ENCODE measurements at regions not wholly inside any gene's neighbourhood (a gene's known extent, or its start where the extent isn't known, plus 50 kb on each side); places are given as distances from the start of the nearest gene placed in this dataset.

- Histone ChIP-seq H3K79me1 (ENCODE audit: low read length) (no peaks in the 10 kb centered on the region), H4K12ac (ENCODE audit: low read depth, low read length) (no peak overlapping the region), H3K4me2 (ENCODE audit: low read length) (no peak overlapping the region), H3K27me3 (ENCODE audit: insufficient read depth, low read length) (no peaks in the 10 kb centered on the region), H2AK5ac (ENCODE audit: low read length) (no peak overlapping the region), H3K9me3 (ENCODE audit: insufficient read depth, low read depth, low read length) (peaks cover 2% of the 10 kb centered on the region), H3K4ac (ENCODE audit: low read depth, low read length) (no peak overlapping the region), H3K4me1 (ENCODE audit: control insufficient read depth in 1 of 2, insufficient read depth in 2 of 2, low read length in 2 of 2) (no peaks in the 10 kb centered on the region), H4K91ac (ENCODE audit: low read depth, low read length) (no peak overlapping the region), H3K36me3 (ENCODE audit: control insufficient read depth in 1 of 2, insufficient read depth in 2 of 2, low read length in 2 of 2) (no peaks in the 10 kb centered on the region), H3K4me3 (ENCODE audit: low read depth, low read length) (no peak overlapping the region), H3K79me2 (ENCODE audit: control insufficient read depth, insufficient read depth, low read length, poor library complexity) (no peaks in the 10 kb centered on the region), H3K23ac (ENCODE audit: low read length) (no peak overlapping the region), H2BK12ac (ENCODE audit: low read length) (no peak overlapping the region), H3K9ac (ENCODE audit: low read length) (no peak overlapping the region), H3K27ac (ENCODE audit: low read depth, low read length) (no peak overlapping the region), H2AFZ (ENCODE audit: insufficient read depth, low read length, poor library complexity) (no peak overlapping the region), H4K8ac (ENCODE audit: low read depth, low read length) (no peak overlapping the region), H2BK120ac (ENCODE audit: insufficient read depth, low read length, poor library complexity) (no peak overlapping the region), H3K18ac (ENCODE audit: low read length) (no peak overlapping the region), H2BK5ac (ENCODE audit: low read depth, low read length, poor library complexity) (no peak overlapping the region), H3K14ac (ENCODE audit: low read length) (no peak overlapping the region)
- peak; percentile 20 to 70 for DNase-seq
- no CpG with 5 or more reads among the region's 3 CpGs for WGBS (ENCODE audit: extremely low coverage, insufficient coverage, insufficient read length)
These were observed 200.5 kb downstream of the PABPC4L start for GRCh38 chr4:134001057-134001456.

GRCh38 chr4:133997436-133997835 is 204.2 kb downstream of the PABPC4L start:
- Histone ChIP-seq H3K79me1 (ENCODE audit: low read length) (no peaks in the 10 kb centered on the region), H4K8ac (ENCODE audit: low read depth, low read length) (no peak overlapping the region), H3K4ac (ENCODE audit: low read depth, low read length) (no peak overlapping the region), H2BK5ac (ENCODE audit: low read depth, low read length, poor library complexity) (no peak overlapping the region), H3K4me2 (ENCODE audit: low read length) (no peak overlapping the region), H4K91ac (ENCODE audit: low read depth, low read length) (no peak overlapping the region), H3K14ac (ENCODE audit: low read length) (no peak overlapping the region), H2BK120ac (ENCODE audit: insufficient read depth, low read length, poor library complexity) (no peak overlapping the region), H2AFZ (ENCODE audit: insufficient read depth, low read length, poor library complexity) (no peak overlapping the region), H3K18ac (ENCODE audit: low read length) (no peak overlapping the region), H3K27ac (ENCODE audit: low read depth, low read length) (no peak overlapping the region), H3K23ac (ENCODE audit: low read length) (no peak overlapping the region), H3K4me3 (ENCODE audit: low read depth, low read length) (no peak overlapping the region), H3K9me3 (ENCODE audit: insufficient read depth, low read depth, low read length) (peaks cover 2% of the 10 kb centered on the region), H2BK12ac (ENCODE audit: low read length) (no peak overlapping the region), H3K9ac (ENCODE audit: low read length) (no peak overlapping the region), H3K27me3 (ENCODE audit: insufficient read depth, low read length) (no peaks in the 10 kb centered on the region), H4K12ac (ENCODE audit: low read depth, low read length) (no peak overlapping the region), H3K79me2 (ENCODE audit: control insufficient read depth, insufficient read depth, low read length, poor library complexity) (no peaks in the 10 kb centered on the region), H2AK5ac (ENCODE audit: low read length) (no peak overlapping the region), H3K36me3 (ENCODE audit: control insufficient read depth in 1 of 2, insufficient read depth in 2 of 2, low read length in 2 of 2) (no peaks in the 10 kb centered on the region), H3K4me1 (ENCODE audit: control insufficient read depth in 1 of 2, insufficient read depth in 2 of 2, low read length in 2 of 2) (no peaks in the 10 kb centered on the region)
- no CpG with 5 or more reads among the region's 1 CpG for WGBS (ENCODE audit: extremely low coverage, insufficient coverage, insufficient read length)
- peak in 1 of 2 donors; percentile 20 for DNase-seq

- Histone ChIP-seq H4K12ac (ENCODE audit: low read depth, low read length) (no peak overlapping the region), H2BK12ac (ENCODE audit: low read length) (no peak overlapping the region), H2BK5ac (ENCODE audit: low read depth, low read length, poor library complexity) (no peak overlapping the region), H3K36me3 (ENCODE audit: control insufficient read depth in 1 of 2, insufficient read depth in 2 of 2, low read length in 2 of 2) (no peaks in the 10 kb centered on the region), H2AK5ac (ENCODE audit: low read length) (no peak overlapping the region), H3K4me3 (ENCODE audit: low read depth, low read length) (no peak overlapping the region), H3K4ac (ENCODE audit: low read depth, low read length) (no peak overlapping the region), H3K27me3 (ENCODE audit: insufficient read depth, low read length) (no peaks in the 10 kb centered on the region), H3K18ac (ENCODE audit: low read length) (no peak overlapping the region), H3K79me1 (ENCODE audit: low read length) (no peaks in the 10 kb centered on the region), H2BK120ac (ENCODE audit: insufficient read depth, low read length, poor library complexity) (no peak overlapping the region), H3K4me2 (ENCODE audit: low read length) (no peak overlapping the region), H3K4me1 (ENCODE audit: control insufficient read depth in 1 of 2, insufficient read depth in 2 of 2, low read length in 2 of 2) (no peaks in the 10 kb centered on the region), H4K91ac (ENCODE audit: low read depth, low read length) (no peak overlapping the region), H3K79me2 (ENCODE audit: control insufficient read depth, insufficient read depth, low read length, poor library complexity) (no peaks in the 10 kb centered on the region), H3K9me3 (ENCODE audit: insufficient read depth, low read depth, low read length) (peaks cover 2% of the 10 kb centered on the region), H3K23ac (ENCODE audit: low read length) (no peak overlapping the region), H3K14ac (ENCODE audit: low read length) (no peak overlapping the region), H3K27ac (ENCODE audit: low read depth, low read length) (no peak overlapping the region), H4K8ac (ENCODE audit: low read depth, low read length) (no peak overlapping the region), H3K9ac (ENCODE audit: low read length) (no peak overlapping the region), H2AFZ (ENCODE audit: insufficient read depth, low read length, poor library complexity) (no peak overlapping the region)
- no CpG with 5 or more reads among the region's 7 CpGs for WGBS (ENCODE audit: extremely low coverage, insufficient coverage, insufficient read length)
- peak; percentile 92 to 93 for DNase-seq
These were observed 205.0 kb downstream of the PABPC4L start for GRCh38 chr4:133996431-133997121.

- H4K12ac ChIP-seq (ENCODE audit: low read depth, low read length): no peak overlapping the region
- H3K27me3 ChIP-seq (ENCODE audit: insufficient read depth, low read length): no peaks in the 10 kb centered on the region
- H3K23ac ChIP-seq (ENCODE audit: low read length): no peak overlapping the region
- H2BK12ac ChIP-seq (ENCODE audit: low read length): no peak overlapping the region
- peaks cover 4% of the 10 kb centered on the region for H3K9me3 ChIP-seq (ENCODE audit: insufficient read depth, low read depth, low read length)
- H3K4ac ChIP-seq (ENCODE audit: low read depth, low read length): no peak overlapping the region
- H3K18ac ChIP-seq (ENCODE audit: low read length): no peak overlapping the region
- no peaks in the 10 kb centered on the region for H3K79me1 ChIP-seq (ENCODE audit: low read length)
- H2BK5ac ChIP-seq (ENCODE audit: low read depth, low read length, poor library complexity): no peak overlapping the region
- H4K8ac ChIP-seq (ENCODE audit: low read depth, low read length): no peak overlapping the region
- no peak overlapping the region for H3K4me3 ChIP-seq (ENCODE audit: low read depth, low read length)
- H4K91ac ChIP-seq (ENCODE audit: low read depth, low read length): no peak overlapping the region
- DNase-seq: no peak
- no CpG with 5 or more reads among the region's 5 CpGs for WGBS (ENCODE audit: extremely low coverage, insufficient coverage, insufficient read length)
- H3K9ac ChIP-seq (ENCODE audit: low read length): no peak overlapping the region
- no peaks in the 10 kb centered on the region for H3K4me1 ChIP-seq (ENCODE audit: control insufficient read depth in 1 of 2, insufficient read depth in 2 of 2, low read length in 2 of 2)
- H3K4me2 ChIP-seq (ENCODE audit: low read length): no peak overlapping the region
- H2AK5ac ChIP-seq (ENCODE audit: low read length): no peak overlapping the region
- no peak overlapping the region for H3K27ac ChIP-seq (ENCODE audit: low read depth, low read length)
- H3K79me2 ChIP-seq (ENCODE audit: control insufficient read depth, insufficient read depth, low read length, poor library complexity): no peaks in the 10 kb centered on the region
- no peaks in the 10 kb centered on the region for H3K36me3 ChIP-seq (ENCODE audit: control insufficient read depth in 1 of 2, insufficient read depth in 2 of 2, low read length in 2 of 2)
- H3K14ac ChIP-seq (ENCODE audit: low read length): no peak overlapping the region
- no peak overlapping the region for H2AFZ ChIP-seq (ENCODE audit: insufficient read depth, low read length, poor library complexity)
- no peak overlapping the region for H2BK120ac ChIP-seq (ENCODE audit: insufficient read depth, low read length, poor library complexity)
These were observed 206.2 kb downstream of the PABPC4L start for GRCh38 chr4:133995243-133995960.
